COR-L47 (cell line): ENCODE measurements at regions not wholly inside any gene's neighbourhood (a gene's known extent, or its start where the extent isn't known, plus 50 kb on each side); places are given as distances from the start of the nearest gene placed in this dataset.
A peak's percentile ranks its signal among the peaks of the same experiment; 100 is the strongest.

ENCODE experiments used
- DNase-seq: peaks from one replicate; lab custom pipeline; 2025; lab: John Stamatoyannopoulos, UW

- DNase-seq: no peak
Measured at GRCh38 chr10:76735866-76736265, 901.7 kb downstream of the KCNMA1 start.

GRCh38 chr10:76733441-76733936, 904.1 kb downstream of the KCNMA1 start:
- DNase-seq: no peak

GRCh38 chr10:76732306-76732705, 905.3 kb downstream of the KCNMA1 start:
- no peak for DNase-seq

GRCh38 chr10:76729841-76730487, 907.6 kb downstream of the KCNMA1 start:
- no peak for DNase-seq

GRCh38 chr10:76729346-76729745, 908.3 kb downstream of the KCNMA1 start:
- DNase-seq: no peak

GRCh38 chr10:76727038-76727437, 910.6 kb downstream of the KCNMA1 start:
- no peak for DNase-seq

- DNase-seq: peak; percentile 34
Measured at GRCh38 chr10:76723844-76724243, 913.8 kb downstream of the KCNMA1 start.

GRCh38 chr10:76721891-76722505, 915.6 kb downstream of the KCNMA1 start:
- no peak for DNase-seq

GRCh38 chr10:76719006-76719405, 918.6 kb downstream of the KCNMA1 start:
- no peak for DNase-seq

- DNase-seq: no peak
Measured at GRCh38 chr10:76717141-76717540, 920.5 kb downstream of the KCNMA1 start.

- no peak for DNase-seq
Measured at GRCh38 chr10:76711222-76711997, 926.2 kb downstream of the KCNMA1 start.

GRCh38 chr10:76700241-76700640, 937.4 kb downstream of the KCNMA1 start:
- DNase-seq: no peak

- peak; percentile 11 for DNase-seq
Measured at GRCh38 chr10:76697923-76698322, 939.7 kb downstream of the KCNMA1 start.

- DNase-seq: no peak
Measured at GRCh38 chr10:76695069-76695468, 942.5 kb downstream of the KCNMA1 start.

- no peak for DNase-seq
Measured at GRCh38 chr10:76686201-76686600, 951.4 kb downstream of the KCNMA1 start.

GRCh38 chr10:76684968-76685367, 952.6 kb downstream of the KCNMA1 start:
- DNase-seq: no peak

- DNase-seq: no peak
Measured at GRCh38 chr10:76681153-76681552, 956.5 kb downstream of the KCNMA1 start.

- no peak for DNase-seq
Measured at GRCh38 chr10:76679030-76679429, 958.6 kb downstream of the KCNMA1 start.

- no peak for DNase-seq
Measured at GRCh38 chr10:76675951-76676587, 961.5 kb downstream of the KCNMA1 start.

- no peak for DNase-seq
Measured at GRCh38 chr10:76675561-76675950, 962.1 kb downstream of the KCNMA1 start.

- DNase-seq: no peak
Measured at GRCh38 chr10:76667408-76668370, 969.9 kb downstream of the KCNMA1 start.
